ENCODE measurements at regions not wholly inside any gene's neighbourhood (a gene's known extent, or its start where the extent isn't known, plus 50 kb on each side); places are given as distances from the start of the nearest gene placed in this dataset.

- no peak for TF ChIP-seq CTCF (IDR thresholded peaks at IDR 0.05)
- TF ChIP-seq POLR2AphosphoS5 (IDR thresholded peaks at IDR 0.05) = no peak
Measured at GRCh38 chr21:19326531-19327319, 923.1 kb upstream of the TMPRSS15 start.
